CD4-positive, alpha-beta T cell (primary cell): ENCODE measurements at regions not wholly inside any gene's neighbourhood (a gene's known extent, or its start where the extent isn't known, plus 50 kb on each side); places are given as distances from the start of the nearest gene placed in this dataset.

Source experiments
- ATAC-seq: fragments of 200-7000 bp; cut with Tn5 transposase; one replicate; pipeline ENCODE4 v1.10.0; 2022; ENCODE audit warnings: mild to moderate bottlenecking; ENCODE audit not compliant: poor library complexity
- CTCF ChIA-PET: fragments of 350-600 bp; sonication (Branson Sonifier 250); formaldehyde crosslinking; loops from one replicate; lab custom pipeline; 2021; ENCODE audit warnings: antibody characterized with exemption, inconsistent platforms; lab: Charles Lee
- POLR2A ChIA-PET: fragments of 350-600 bp; sonication (Branson Sonifier 250); formaldehyde crosslinking; loops from one replicate; lab custom pipeline; 2021; ENCODE audit warnings: antibody characterized with exemption, inconsistent platforms; lab: Charles Lee
- DNase-seq, 14 experiments: peaks; one replicate each; pipeline ENCODE4 v3.0.0-alpha.2; 2013 to 2020; ENCODE audit warnings: mixed read lengths in 2 of 14
- H3K27ac ChIP-seq, 2 donors: one replicate each; pipeline versions ENCODE4 v1.5.1 to v1.7.0; 2013; ENCODE audit warnings: low read length in 2 of 2, low read depth in 1 of 2, mild to moderate bottlenecking in 1 of 2
- H3K27me3 ChIP-seq, 2 experiments: 1 replicate in 1 of 2; 2 replicates in 1 of 2; pipeline versions ENCODE4 v1.6.1 to v1.7.0; 2013; ENCODE audit warnings: low read length in 2 of 2, control low read depth in 1 of 2, mild to moderate bottlenecking in 1 of 2, moderate library complexity in 1 of 2; ENCODE audit not compliant: insufficient read depth in 2 of 2, control insufficient read depth in 1 of 2
- H3K36me3 ChIP-seq: one replicate; pipeline ENCODE4 v1.6.1; 2013; ENCODE audit warnings: low read length, control low read depth; ENCODE audit not compliant: insufficient read depth
- H3K4me1 ChIP-seq: one replicate; pipeline ENCODE4 v1.6.1; 2013; ENCODE audit warnings: low read length, control low read depth; ENCODE audit not compliant: insufficient read depth
- H3K4me3 ChIP-seq: one replicate; pipeline ENCODE4 v1.5.1; 2013; ENCODE audit warnings: mild to moderate bottlenecking, low read length, moderate library complexity
- H3K9me3 ChIP-seq, 2 experiments: 1 replicate in 1 of 2; 2 replicates in 1 of 2; pipeline versions ENCODE4 v1.6.1 to v1.7.0; 2013; ENCODE audit warnings: low read length in 2 of 2, mild to moderate bottlenecking in 2 of 2, control low read depth in 1 of 2, moderate library complexity in 1 of 2; ENCODE audit not compliant: control insufficient read depth in 1 of 2, insufficient read depth in 1 of 2
- H3K27ac Mint-ChIP-seq: one replicate; pipeline ENCODE4 v1.8.0; 2020; ENCODE audit warnings: mixed read lengths
- H3K27me3 Mint-ChIP-seq: one replicate; pipeline ENCODE4 v1.8.0; 2021; ENCODE audit warnings: mixed read lengths
- H3K36me3 Mint-ChIP-seq: one replicate; pipeline ENCODE4 v1.8.0; 2021; ENCODE audit warnings: low read depth, mixed read lengths
- H3K4me1 Mint-ChIP-seq: one replicate; pipeline ENCODE4 v1.8.0; 2021; ENCODE audit warnings: low read depth, mixed read lengths
- H3K4me3 Mint-ChIP-seq: one replicate; pipeline ENCODE4 v1.8.0; 2020; ENCODE audit warnings: mild to moderate bottlenecking, mixed read lengths
- H3K9me3 Mint-ChIP-seq: one replicate; pipeline ENCODE4 v1.8.0; 2020; ENCODE audit warnings: mixed read lengths
- CTCF ChIP-seq: fragments of 200-600 bp; IDR thresholded peaks from one replicate; pipeline ENCODE4 v1.8.0; 2022; ENCODE audit warnings: antibody characterized with exemption, mild to moderate bottlenecking
- intact Hi-C, 2 experiments: fragments of 100-400 bp; cut with DNase I in 1 of 2; cut with micrococcal nuclease in 1 of 2; formaldehyde crosslinking; loops; one replicate each; pipeline versions ENCODE4 v1.15.1 to v1.9.0; 2023 to 2025; cut with DNase I, micrococcal nuclease

GRCh38 chr2:122795763-122796162 is 1040.3 kb downstream of the TSN start:
- H3K27me3 ChIP-seq, result no peaks in the 10 kb centered on the region
- no peak overlapping the region for H3K4me3 ChIP-seq
- H3K9me3 ChIP-seq, result peaks cover 0 to 5% of the 10 kb centered on the region in 2 experiments
- POLR2A ChIA-PET, result no interaction called here
- H3K36me3 ChIP-seq, result no peaks in the 10 kb centered on the region
- no peaks in the 10 kb centered on the region for H3K4me1 Mint-ChIP-seq
- no peak for ATAC-seq
- H3K27me3 Mint-ChIP-seq, result no peaks in the 10 kb centered on the region
- no peak for DNase-seq
- H3K36me3 Mint-ChIP-seq, result no peaks in the 10 kb centered on the region
- intact Hi-C loops, result no loop called here
- no peak overlapping the region for H3K27ac Mint-ChIP-seq
- H3K9me3 Mint-ChIP-seq, result peaks cover 8% of the 10 kb centered on the region
- no peak overlapping the region for H3K27ac ChIP-seq
- no peak overlapping the region for H3K4me3 Mint-ChIP-seq
- CTCF ChIA-PET, result no interaction called here
- H3K4me1 ChIP-seq, result no peaks in the 10 kb centered on the region
- no peak for TF ChIP-seq CTCF

GRCh38 chr2:122799391-122799790 is 1043.9 kb downstream of the TSN start:
- Histone ChIP-seq H3K9me3 (peaks cover 3 to 5% of the 10 kb centered on the region in 2 experiments), H3K27me3 (no peaks in the 10 kb centered on the region), H3K36me3 (no peaks in the 10 kb centered on the region), H3K4me1 (no peaks in the 10 kb centered on the region), H3K4me3 (no peak overlapping the region), H3K27ac (no peak overlapping the region)
- Mint-ChIP-seq H3K4me1 (no peaks in the 10 kb centered on the region), H3K27me3 (no peaks in the 10 kb centered on the region), H3K4me3 (no peak overlapping the region), H3K27ac (no peak overlapping the region), H3K9me3 (peaks cover 4% of the 10 kb centered on the region), H3K36me3 (no peaks in the 10 kb centered on the region)
- DNase-seq (no peak), ATAC-seq (no peak)
- intact Hi-C loops, result no loop called here
- ChIA-PET POLR2A (no interaction called here), CTCF (no interaction called here)
- no peak for TF ChIP-seq CTCF

DNA sequence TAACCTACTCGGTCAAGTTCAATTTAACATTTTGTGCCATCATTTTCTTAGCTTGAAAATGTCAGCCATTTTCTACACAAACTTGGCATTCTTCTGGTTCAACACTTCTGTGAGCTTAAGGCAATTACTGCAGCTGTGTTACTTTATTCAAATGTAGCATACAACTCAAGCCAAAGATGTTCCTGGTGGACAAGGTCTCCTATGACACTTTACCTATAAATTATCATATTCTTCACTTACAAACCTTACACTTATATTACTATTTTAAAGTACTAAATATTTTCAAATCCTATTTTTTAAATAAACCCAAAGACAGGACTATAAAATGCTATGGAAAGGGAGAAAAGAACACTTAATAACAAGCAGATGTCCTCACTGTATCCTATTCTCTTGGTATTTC is 1045.3 kb downstream of the TSN start:
- Mint-ChIP-seq H3K4me3 (no peak overlapping the region), H3K9me3 (peaks cover 6% of the 10 kb centered on the region), H3K27ac (no peak overlapping the region), H3K36me3 (no peaks in the 10 kb centered on the region), H3K4me1 (no peaks in the 10 kb centered on the region), H3K27me3 (no peaks in the 10 kb centered on the region)
- CTCF ChIA-PET, result interaction anchor here (1.2 kb wide), 1 partner anchor 10 kb away, joined by 3 read pairs; no protein-coding TSS in a partner anchor
- peaks cover 3 to 5% of the 10 kb centered on the region in 2 experiments for H3K9me3 ChIP-seq
- no peak for ATAC-seq
- H3K27me3 ChIP-seq, result no peaks in the 10 kb centered on the region
- no peaks in the 10 kb centered on the region for H3K36me3 ChIP-seq
- H3K4me1 ChIP-seq, result no peaks in the 10 kb centered on the region
- no peak overlapping the region for H3K4me3 ChIP-seq
- TF ChIP-seq CTCF, result no peak
- no peak overlapping the region for H3K27ac ChIP-seq
- POLR2A ChIA-PET, result interaction anchor here (0.5 kb wide), 1 partner anchor 32 kb away, joined by 3 read pairs; no protein-coding TSS in a partner anchor
- intact Hi-C loops, result no loop called here
- no peak for DNase-seq
